ENCODE measurements at regions not wholly inside any gene's neighbourhood (a gene's known extent, or its start where the extent isn't known, plus 50 kb on each side); places are given as distances from the start of the nearest gene placed in this dataset.
"Not testable (repeated sequence)": the region's sequence is repeated elsewhere in the genome, so short reads cannot be mapped to it uniquely, and the experiment has no call there.

DNA sequence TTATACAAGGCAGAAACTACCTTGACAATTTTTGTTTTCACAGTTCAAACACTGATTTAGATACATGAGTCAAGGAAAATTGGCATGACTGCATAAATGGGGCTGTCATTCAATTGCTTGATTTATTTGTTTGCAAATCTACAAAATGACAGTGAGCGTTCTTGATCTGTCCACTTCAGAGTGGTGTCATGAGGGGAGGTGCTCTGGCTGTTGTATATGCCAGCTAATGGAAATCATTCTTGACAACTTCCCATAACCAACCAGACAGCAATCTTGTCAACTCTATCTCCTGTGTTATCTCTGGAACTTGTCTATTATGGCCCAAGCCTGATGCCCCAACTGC lies 120.6 kb upstream of the UGP2 start:
- H3K4me3 ChIP-seq (replicated peaks; ENCODE audit: low read depth, low read length): no peak overlapping the region
- DNase-seq (ENCODE audit: extremely low read depth, low read depth): no peak
- TF ChIP-seq, protein P1, sequence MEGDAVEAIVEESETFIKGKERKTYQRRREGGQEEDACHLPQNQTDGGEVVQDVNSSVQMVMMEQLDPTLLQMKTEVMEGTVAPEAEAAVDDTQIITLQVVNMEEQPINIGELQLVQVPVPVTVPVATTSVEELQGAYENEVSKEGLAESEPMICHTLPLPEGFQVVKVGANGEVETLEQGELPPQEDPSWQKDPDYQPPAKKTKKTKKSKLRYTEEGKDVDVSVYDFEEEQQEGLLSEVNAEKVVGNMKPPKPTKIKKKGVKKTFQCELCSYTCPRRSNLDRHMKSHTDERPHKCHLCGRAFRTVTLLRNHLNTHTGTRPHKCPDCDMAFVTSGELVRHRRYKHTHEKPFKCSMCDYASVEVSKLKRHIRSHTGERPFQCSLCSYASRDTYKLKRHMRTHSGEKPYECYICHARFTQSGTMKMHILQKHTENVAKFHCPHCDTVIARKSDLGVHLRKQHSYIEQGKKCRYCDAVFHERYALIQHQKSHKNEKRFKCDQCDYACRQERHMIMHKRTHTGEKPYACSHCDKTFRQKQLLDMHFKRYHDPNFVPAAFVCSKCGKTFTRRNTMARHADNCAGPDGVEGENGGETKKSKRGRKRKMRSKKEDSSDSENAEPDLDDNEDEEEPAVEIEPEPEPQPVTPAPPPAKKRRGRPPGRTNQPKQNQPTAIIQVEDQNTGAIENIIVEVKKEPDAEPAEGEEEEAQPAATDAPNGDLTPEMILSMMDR (IDR thresholded peaks at IDR 0.05; ENCODE audit: low read depth, low read length, missing control alignments): no peak

DNA sequence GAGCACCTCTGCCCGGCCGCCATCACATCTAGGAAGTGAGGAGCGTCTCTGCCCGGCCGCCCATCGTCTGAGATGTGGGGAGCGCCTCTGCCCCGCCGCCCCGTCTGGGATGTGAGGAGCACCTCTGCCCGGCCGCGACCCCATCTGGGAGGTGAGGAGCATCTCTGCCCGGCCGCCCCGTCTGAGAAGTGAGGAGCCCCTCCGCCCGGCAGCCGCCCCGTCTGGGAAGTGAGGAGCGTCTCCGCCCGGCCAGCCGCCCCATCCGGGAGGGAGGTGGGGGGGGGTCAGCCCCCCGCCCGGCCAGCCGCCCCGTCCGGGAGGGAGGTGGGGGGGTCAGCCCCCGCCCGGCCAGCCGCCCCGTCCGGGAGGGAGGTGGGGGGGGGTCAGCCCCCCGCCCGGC lies 119.4 kb upstream of the UGP2 start:
- DNase-seq (ENCODE audit: extremely low read depth, low read depth); H3K4me3 ChIP-seq (replicated peaks; ENCODE audit: low read depth, low read length): not testable (repeated sequence)

DNA sequence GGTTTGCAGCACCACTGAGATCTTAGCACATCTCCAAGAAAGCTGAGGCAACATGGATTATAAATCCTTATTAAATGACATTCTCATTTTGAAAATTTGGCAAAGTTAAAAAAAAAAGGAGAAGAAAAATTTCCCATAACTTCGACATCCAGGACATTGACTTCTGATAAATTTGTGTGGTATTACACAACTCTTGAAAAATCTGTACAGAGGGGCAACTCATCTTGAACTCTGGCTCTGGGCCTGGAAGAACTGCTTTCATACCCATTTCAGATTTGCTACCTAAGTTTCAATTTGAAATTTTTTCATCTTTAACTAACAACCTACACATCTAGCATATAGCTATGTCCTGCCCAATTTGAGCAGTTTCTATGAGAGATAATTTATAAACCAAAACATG lies 118.0 kb upstream of the UGP2 start:
- H3K4me3 ChIP-seq (replicated peaks; ENCODE audit: low read depth, low read length): no peak overlapping the region
- DNase-seq (ENCODE audit: extremely low read depth, low read depth): no peak
- TF ChIP-seq, protein P1 (IDR thresholded peaks at IDR 0.05; ENCODE audit: low read depth, low read length, missing control alignments): no peak

DNA sequence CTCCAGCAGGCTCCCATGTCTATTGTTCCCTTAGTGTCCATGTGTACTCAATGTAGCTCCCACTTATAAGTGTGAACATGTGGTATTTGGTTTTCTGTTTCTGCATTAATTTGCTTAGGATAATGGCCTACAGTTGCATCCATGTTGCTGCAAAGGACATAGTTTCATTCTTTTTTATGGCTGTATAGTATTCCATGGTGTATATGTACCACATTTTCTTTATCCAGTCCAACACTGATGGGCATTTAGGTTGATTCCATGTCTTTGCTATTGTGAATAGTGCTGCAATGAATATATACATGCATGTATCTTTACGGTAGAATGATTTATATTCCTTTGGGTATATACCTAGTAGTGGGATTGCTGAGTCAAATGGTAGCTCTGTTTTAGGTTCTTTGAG lies 116.5 kb upstream of the UGP2 start:
- DNase-seq (ENCODE audit: extremely low read depth, low read depth); H3K4me3 ChIP-seq (replicated peaks; ENCODE audit: low read depth, low read length): not testable (repeated sequence)

DNA sequence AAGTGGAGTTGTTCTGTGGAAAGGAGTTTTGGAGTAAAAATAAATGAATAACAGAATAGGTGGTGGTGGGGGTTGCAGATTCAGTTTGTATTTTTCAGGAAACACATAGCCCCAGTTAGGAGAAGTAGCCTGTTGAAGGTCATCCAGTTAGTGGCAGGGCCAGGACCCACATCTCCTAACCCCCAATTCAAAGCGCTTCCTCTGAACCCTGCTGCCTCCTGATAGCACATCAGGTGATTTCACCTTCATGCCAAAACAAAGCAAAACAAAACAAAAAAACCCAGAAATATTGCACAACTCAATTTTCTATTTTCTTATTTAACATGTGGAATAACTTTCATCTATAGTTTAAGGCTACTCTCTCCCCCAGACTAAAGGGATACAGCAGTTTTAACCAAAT lies 112.3 kb upstream of the UGP2 start:
- no peak for DNase-seq (ENCODE audit: extremely low read depth, low read depth)
- H3K4me3 ChIP-seq (replicated peaks; ENCODE audit: low read depth, low read length): no peak overlapping the region
- TF ChIP-seq, protein P1 (IDR thresholded peaks at IDR 0.05; ENCODE audit: low read depth, low read length, missing control alignments): no peak

DNA sequence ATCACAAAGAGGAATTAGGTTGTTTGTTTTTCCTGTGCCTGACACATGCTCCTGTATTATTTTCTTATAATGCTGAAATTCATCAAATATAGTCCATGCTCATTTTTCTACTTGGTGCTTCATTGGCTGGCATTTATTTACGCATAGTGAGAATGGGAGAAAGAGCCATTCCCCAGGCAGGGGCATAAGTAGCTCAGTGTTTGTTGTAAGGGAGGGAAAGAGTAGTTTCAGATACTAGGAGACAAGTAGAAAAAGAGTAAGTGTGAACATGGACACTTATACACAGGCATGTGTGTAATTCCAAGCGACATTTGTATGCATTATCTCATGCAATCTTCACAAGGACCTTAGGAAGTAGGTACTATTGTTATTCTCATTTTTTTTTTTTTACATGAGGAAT lies 111.9 kb upstream of the UGP2 start:
- TF ChIP-seq, protein P1 (IDR thresholded peaks at IDR 0.05; ENCODE audit: low read depth, low read length, missing control alignments): no peak
- H3K4me3 ChIP-seq (replicated peaks; ENCODE audit: low read depth, low read length): no peak overlapping the region
- no peak for DNase-seq (ENCODE audit: extremely low read depth, low read depth)

DNA sequence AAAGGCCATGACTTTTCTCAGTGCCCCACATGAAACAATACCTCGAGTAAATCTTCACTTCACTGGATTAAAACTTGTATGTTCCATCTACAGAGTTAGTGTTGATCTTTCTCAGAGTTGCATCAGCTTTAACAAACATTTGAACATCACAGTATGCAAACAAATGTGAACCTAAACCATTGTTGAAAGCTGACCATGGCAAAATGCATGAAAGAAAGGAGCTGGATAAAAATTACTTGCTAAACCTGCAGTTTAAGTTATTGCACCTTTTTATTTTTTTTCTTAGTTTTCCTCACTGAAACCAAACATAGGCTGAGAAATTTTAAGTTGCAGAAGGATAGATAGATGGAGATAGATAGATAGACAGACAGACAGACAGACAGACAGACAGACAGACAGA lies 107.2 kb upstream of the UGP2 start:
- no peak overlapping the region for H3K4me3 ChIP-seq (replicated peaks; ENCODE audit: low read depth, low read length)
- TF ChIP-seq, protein P1 (IDR thresholded peaks at IDR 0.05; ENCODE audit: low read depth, low read length, missing control alignments): no peak
- DNase-seq (ENCODE audit: extremely low read depth, low read depth): no peak

DNA sequence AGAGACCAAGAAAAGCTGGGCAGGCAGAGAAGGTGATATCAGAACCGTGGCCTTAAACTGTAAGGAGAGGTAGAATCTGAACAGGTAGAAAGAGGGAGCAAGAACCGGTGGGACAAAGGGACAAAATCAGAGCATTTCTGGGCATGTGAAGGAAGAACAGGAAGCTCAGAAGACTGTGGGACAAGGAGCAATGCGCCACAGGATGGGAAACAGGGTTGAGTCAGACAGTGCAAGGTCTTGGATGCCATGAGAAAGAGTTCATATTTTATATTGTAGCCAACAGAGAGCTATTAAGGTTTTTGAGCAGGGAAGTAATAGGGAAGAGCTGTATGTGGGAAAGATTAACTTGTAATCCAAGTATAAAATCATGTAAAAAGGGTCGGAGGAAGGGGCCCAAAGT lies 106.4 kb upstream of the UGP2 start:
- DNase-seq (ENCODE audit: extremely low read depth, low read depth): no peak
- TF ChIP-seq, protein P1 (IDR thresholded peaks at IDR 0.05; ENCODE audit: low read depth, low read length, missing control alignments): no peak
- no peak overlapping the region for H3K4me3 ChIP-seq (replicated peaks; ENCODE audit: low read depth, low read length)

All from HFF-Myc (cell line).